ENCODE measurements at regions not wholly inside any gene's neighbourhood (a gene's known extent, or its start where the extent isn't known, plus 50 kb on each side); places are given as distances from the start of the nearest gene placed in this dataset.

- TF ChIP-seq YY1 (IDR thresholded peaks at IDR 0.05; ENCODE audit: insufficient read depth, insufficient read length) (no peak), ZNF274 (IDR thresholded peaks at IDR 0.05; ENCODE audit: low read depth, low read length) (no peak)
Measured at GRCh38 chr6:167652042-167652700, 174.5 kb upstream of the AFDN start.

All from NT2/D1 (cell line).